ENCODE measurements at regions not wholly inside any gene's neighbourhood (a gene's known extent, or its start where the extent isn't known, plus 50 kb on each side); places are given as distances from the start of the nearest gene placed in this dataset.

DNA sequence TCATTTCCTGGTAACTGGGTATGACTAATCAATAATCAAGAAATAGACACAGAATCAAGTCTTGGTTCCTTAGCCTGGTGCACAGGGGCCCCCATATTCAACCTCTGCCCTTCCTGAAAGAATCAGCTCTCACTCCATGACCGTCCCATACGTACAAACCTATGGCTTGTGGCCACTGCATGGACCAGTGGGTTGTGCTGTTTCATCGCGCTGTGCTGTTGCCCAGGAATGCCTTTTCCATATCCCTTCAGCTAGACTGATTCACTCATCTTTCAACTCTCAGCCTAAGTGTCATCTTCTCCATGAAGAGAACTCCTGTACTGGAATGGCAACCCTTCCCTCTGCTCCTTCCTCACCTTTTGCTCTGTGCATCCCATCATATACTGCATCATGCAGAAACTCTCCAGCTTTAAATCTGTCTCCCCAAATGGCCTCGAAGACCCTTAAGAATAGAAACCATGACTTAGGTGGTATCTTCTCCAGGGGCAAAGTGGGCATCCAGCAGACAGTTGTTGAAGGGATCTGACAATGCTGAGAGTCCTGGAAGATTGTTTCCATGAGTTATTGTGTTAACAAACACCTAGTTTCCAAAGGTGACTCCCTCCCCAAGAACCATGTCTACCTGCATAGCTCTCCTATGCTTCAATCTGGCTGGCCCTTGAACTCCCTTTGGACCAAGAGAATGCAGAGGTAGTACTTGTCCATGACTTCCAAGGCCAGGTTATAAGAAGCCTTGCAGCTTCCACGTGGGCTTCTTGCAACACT is 180.8 kb downstream of the ACTL7B start:
- no peak overlapping the region for H4K5ac ChIP-seq (ENCODE audit: low read depth, low read length)
- H2BK20ac ChIP-seq (ENCODE audit: low read depth, low read length), result no peak overlapping the region
- TF ChIP-seq CHD1 (IDR thresholded peaks at IDR 0.05; ENCODE audit: low read depth, low read length) (no peak), RFX5 (IDR thresholded peaks at IDR 0.05; ENCODE audit: low read depth, low read length) (no peak), POLR2A (IDR thresholded peaks at IDR 0.05; ENCODE audit: low read depth, low read length) (no peak), RAD21 (IDR thresholded peaks at IDR 0.05; ENCODE audit: low read length) (no peak), BHLHE40 (IDR thresholded peaks at IDR 0.05; ENCODE audit: low read depth, low read length) (no peak), CEBPB (IDR thresholded peaks at IDR 0.05; ENCODE audit: low read depth, low read length) (no peak), RCOR1 (IDR thresholded peaks at IDR 0.05; ENCODE audit: insufficient replicate concordance, low read length) (no peak), SMC3 (IDR thresholded peaks at IDR 0.05; ENCODE audit: low read depth, low read length) (no peak), MAZ (IDR thresholded peaks at IDR 0.05; ENCODE audit: borderline replicate concordance, low read depth, low read length) (no peak), FOS (IDR thresholded peaks at IDR 0.05; ENCODE audit: low read depth, low read length) (no peak), MAFK (IDR thresholded peaks at IDR 0.05; ENCODE audit: low read depth, low read length) (no peak), MXI1 (IDR thresholded peaks at IDR 0.05; ENCODE audit: borderline replicate concordance, low read depth, low read length) (no peak), NFE2L2 (IDR thresholded peaks at IDR 0.05; ENCODE audit: low read depth, low read length) (no peak)
- TF ChIP-seq, protein P1, sequence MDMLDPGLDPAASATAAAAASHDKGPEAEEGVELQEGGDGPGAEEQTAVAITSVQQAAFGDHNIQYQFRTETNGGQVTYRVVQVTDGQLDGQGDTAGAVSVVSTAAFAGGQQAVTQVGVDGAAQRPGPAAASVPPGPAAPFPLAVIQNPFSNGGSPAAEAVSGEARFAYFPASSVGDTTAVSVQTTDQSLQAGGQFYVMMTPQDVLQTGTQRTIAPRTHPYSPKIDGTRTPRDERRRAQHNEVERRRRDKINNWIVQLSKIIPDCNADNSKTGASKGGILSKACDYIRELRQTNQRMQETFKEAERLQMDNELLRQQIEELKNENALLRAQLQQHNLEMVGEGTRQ (IDR thresholded peaks at IDR 0.05; ENCODE audit: low read depth, low read length), result no peak
- TF ChIP-seq, protein P2, sequence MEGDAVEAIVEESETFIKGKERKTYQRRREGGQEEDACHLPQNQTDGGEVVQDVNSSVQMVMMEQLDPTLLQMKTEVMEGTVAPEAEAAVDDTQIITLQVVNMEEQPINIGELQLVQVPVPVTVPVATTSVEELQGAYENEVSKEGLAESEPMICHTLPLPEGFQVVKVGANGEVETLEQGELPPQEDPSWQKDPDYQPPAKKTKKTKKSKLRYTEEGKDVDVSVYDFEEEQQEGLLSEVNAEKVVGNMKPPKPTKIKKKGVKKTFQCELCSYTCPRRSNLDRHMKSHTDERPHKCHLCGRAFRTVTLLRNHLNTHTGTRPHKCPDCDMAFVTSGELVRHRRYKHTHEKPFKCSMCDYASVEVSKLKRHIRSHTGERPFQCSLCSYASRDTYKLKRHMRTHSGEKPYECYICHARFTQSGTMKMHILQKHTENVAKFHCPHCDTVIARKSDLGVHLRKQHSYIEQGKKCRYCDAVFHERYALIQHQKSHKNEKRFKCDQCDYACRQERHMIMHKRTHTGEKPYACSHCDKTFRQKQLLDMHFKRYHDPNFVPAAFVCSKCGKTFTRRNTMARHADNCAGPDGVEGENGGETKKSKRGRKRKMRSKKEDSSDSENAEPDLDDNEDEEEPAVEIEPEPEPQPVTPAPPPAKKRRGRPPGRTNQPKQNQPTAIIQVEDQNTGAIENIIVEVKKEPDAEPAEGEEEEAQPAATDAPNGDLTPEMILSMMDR (conservative IDR thresholded peaks at IDR 0.05; ENCODE audit: low read depth, low read length), result no peak
- TF ChIP-seq, protein P3, sequence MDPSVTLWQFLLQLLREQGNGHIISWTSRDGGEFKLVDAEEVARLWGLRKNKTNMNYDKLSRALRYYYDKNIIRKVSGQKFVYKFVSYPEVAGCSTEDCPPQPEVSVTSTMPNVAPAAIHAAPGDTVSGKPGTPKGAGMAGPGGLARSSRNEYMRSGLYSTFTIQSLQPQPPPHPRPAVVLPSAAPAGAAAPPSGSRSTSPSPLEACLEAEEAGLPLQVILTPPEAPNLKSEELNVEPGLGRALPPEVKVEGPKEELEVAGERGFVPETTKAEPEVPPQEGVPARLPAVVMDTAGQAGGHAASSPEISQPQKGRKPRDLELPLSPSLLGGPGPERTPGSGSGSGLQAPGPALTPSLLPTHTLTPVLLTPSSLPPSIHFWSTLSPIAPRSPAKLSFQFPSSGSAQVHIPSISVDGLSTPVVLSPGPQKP (IDR thresholded peaks at IDR 0.05; ENCODE audit: borderline replicate concordance, low read depth, low read length), result no peak
- ATAC-seq (ENCODE audit: low read depth), result no peak
- H3K18ac ChIP-seq (ENCODE audit: low read depth, low read length), result no peak overlapping the region
- H2BK5ac ChIP-seq (ENCODE audit: low read depth, low read length, poor library complexity, severe bottlenecking), result no peak overlapping the region
- no peak for DNase-seq
- no peaks in the 10 kb centered on the region for H3K79me1 ChIP-seq (ENCODE audit: low read depth in 1 of 2, low read length in 2 of 2)
- H3K4me1 ChIP-seq (ENCODE audit: control insufficient read depth, insufficient read depth, low read length), result no peaks in the 10 kb centered on the region; the same call in 1 of the 2 replicates
- intact Hi-C loops (cut with micrococcal nuclease) (no loop called here), in situ Hi-C loops (cut with MboI; ENCODE audit: low sequenced_read_pairs) (no loop called here), dilution Hi-C loops (cut with HindIII; ENCODE audit: low sequenced_read_pairs, unreplicated experiment) (no loop called here)
- no peak overlapping the region for H2BK120ac ChIP-seq (ENCODE audit: low read depth, low read length)
- no peaks in the 10 kb centered on the region for H3K9me3 ChIP-seq (ENCODE audit: control insufficient read depth, insufficient read depth, low read length)
- no peak overlapping the region for H2AK5ac ChIP-seq (ENCODE audit: low read depth, low read length)
- H3K4ac ChIP-seq (ENCODE audit: low read depth, low read length), result no peak overlapping the region
- H3K4me3 ChIP-seq (ENCODE audit: insufficient read depth, low read depth, low read length), result no peak overlapping the region
- no peak overlapping the region for H3K4me2 ChIP-seq (ENCODE audit: low read depth, low read length)
- H3K27me3 ChIP-seq (ENCODE audit: control insufficient read depth, insufficient read depth, low read length), result no peaks in the 10 kb centered on the region
- ChIA-PET POLR2A (ENCODE audit: unreplicated experiment) (no interaction called here), CTCF (no interaction called here)
- H2AK9ac ChIP-seq (replicated peaks; ENCODE audit: low read depth, low read length, poor library complexity), result no peak overlapping the region
- H2AFZ ChIP-seq (replicated peaks; ENCODE audit: low read length, poor library complexity), result no peak overlapping the region
- no peak overlapping the region for H3K14ac ChIP-seq (replicated peaks; ENCODE audit: low read depth, low read length)
- no peak overlapping the region for H4K8ac ChIP-seq (ENCODE audit: low read depth in 2 of 2, low read length in 2 of 2)
- 60% methylated on average over 1 of the region's 6 CpGs; no CpG with 5 or more reads in 1 of the 2 experiments for WGBS, 2 experiments (ENCODE audit: extremely low coverage in 2 of 2, insufficient read length in 1 of 2)
- H3K27ac ChIP-seq (ENCODE audit: insufficient read depth, low read length), result no peak overlapping the region
- H2BK15ac ChIP-seq (ENCODE audit: low read depth, low read length), result no peak overlapping the region
- BruUV-seq (replicated peaks), result no TSS peak
- no peak overlapping the region for H3K56ac ChIP-seq (ENCODE audit: extremely low read depth, insufficient read depth, low read length)
- no peaks in the 10 kb centered on the region; the same call in 1 of the 2 replicates for H3K9me1 ChIP-seq (ENCODE audit: insufficient read depth, low read length)
- H3K36me3 ChIP-seq (ENCODE audit: control insufficient read depth, insufficient read depth, low read length), result no peaks in the 10 kb centered on the region
- no peaks in the 10 kb centered on the region for H4K20me1 ChIP-seq (ENCODE audit: insufficient read depth, low read length)
- no peak overlapping the region for H3K23ac ChIP-seq (ENCODE audit: low read depth, low read length)
- H4K91ac ChIP-seq (ENCODE audit: insufficient read depth, low read depth, low read length), result no peak overlapping the region
- no peak overlapping the region for H3K9ac ChIP-seq (ENCODE audit: low read depth, low read length)
